NCI-H2107 (cell line): ENCODE measurements at regions not wholly inside any gene's neighbourhood (a gene's known extent, or its start where the extent isn't known, plus 50 kb on each side); places are given as distances from the start of the nearest gene placed in this dataset.

Experiments used
- DNase-seq: peaks from one replicate; lab custom pipeline; 2025; lab: John Stamatoyannopoulos, UW

DNA sequence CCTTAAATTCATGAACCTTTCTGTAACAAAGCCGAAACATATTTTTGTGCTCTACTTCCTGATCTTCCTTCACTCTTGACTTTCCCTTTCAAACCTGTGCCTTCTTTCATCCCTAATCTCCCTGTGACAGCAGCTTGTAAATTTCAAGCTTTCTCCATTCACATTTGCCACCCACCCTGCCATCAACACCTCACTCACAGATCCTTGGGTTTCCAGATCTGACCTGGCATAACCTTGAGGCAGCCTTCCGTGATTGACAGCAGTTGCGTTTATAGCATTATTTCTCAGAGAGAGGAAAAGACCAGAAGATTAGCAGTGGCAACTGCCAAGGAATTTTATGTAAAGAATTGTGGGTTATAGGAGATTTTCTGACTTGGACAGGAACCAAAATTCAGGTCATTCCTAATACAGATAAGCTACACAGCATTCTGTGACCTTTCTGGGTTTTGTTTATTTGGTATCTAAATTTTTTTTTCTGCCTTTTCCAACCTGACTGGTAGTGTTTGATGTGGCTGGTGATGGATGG, 260.0 kb downstream of the NR2F1-AS1 start:
- no peak for DNase-seq

DNA sequence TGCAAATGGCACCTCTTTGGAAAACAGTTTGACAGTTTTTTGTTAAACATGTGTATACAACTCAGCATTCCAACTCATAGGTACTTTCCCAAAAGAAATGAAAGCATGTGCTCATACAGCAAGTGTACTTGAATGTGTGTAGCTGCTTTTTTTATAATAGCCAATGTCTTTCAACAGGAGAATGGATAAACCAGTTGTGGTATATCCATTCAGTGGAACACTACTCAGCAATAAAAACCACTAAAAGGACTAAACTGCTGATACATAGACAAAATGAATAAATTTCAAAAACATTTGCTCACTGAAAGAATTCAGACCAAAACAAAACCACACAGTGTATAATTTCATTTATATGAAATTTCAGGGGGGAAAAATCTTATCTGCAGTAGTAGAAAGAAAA, 267.3 kb downstream of the NR2F1-AS1 start:
- no peak for DNase-seq

GRCh38 chr5:93311881-93312280, 269.1 kb downstream of the NR2F1-AS1 start:
- DNase-seq: no peak

DNA sequence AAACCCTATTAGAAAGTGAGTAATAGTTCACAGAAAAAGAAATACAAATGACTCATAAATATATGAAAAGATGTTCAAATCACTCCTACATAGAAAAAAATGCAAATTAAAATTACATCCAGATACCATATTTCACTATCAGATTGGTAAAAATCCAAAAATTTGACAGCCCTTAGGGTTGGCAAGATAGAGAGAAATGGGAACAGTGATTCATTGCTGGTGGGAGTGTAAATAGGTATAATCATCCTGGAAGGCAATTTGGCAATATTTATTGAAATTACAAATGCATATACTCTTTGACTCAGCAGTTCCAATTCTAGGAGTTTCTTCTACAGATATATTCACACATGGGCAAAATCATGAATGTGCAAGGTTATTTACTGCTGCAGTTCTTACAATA, 273.5 kb downstream of the NR2F1-AS1 start:
- DNase-seq: no peak

- no peak for DNase-seq
These were observed 275.0 kb downstream of the NR2F1-AS1 start for GRCh38 chr5:93305984-93306383.

DNA sequence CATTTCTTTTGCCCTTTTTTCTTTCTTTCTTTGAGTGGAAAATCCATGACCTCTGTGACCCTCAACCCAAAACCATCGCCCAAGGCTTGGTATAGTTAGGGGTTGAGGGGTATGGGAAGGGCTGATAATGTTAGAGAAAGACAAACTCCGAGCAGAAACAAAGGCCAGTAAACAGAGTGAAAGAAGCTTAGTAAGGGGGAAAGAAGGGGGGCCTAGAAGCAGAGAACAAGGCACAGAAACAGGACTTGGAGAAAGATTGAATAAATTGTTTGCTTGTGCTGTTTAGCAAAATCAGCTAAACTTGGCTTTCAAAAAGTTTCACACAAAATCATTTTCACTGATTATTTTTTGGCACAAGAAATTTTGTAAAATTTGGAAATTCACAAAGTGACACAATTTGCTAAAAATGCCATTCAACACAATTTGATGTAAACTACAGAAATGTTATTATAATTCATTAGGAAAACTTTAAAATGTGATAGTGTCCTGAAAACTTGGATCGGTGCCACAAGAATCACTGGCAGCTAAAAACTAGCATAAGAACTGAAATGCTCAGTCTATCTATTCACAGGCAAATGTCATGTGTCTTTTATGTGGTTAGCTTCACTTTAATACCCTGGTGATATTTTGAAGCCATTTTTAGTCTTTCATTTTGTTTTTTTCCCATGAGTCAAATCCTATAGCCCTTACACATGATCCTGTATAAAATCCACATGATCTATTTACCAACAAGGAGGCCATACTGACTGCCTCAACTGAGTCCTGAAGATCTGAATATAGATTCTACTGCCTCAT, 276.4 kb downstream of the NR2F1-AS1 start:
- DNase-seq: no peak

GRCh38 chr5:93303291-93303691, 277.7 kb downstream of the NR2F1-AS1 start:
- no peak for DNase-seq

DNA sequence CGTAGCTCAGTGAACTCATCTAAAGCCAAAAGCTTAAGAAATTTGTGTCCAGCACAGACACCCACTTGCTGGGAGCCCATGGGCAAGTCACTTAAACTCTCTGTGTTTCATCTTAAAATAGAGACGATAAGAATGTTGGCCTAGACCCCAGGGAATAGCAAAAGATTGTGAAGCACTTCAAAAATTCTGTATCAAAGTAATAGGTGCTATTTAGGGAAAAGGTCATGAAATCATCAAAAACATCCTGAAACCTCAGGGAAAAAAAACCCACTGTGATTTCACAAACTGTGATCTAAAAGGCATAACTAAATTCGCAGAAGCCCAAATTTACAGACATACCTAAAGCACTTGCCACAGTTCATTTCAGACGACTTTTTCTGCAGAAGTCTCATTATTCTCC, 278.3 kb downstream of the NR2F1-AS1 start:
- no peak for DNase-seq

- DNase-seq: no peak
These were observed 280.1 kb downstream of the NR2F1-AS1 start for GRCh38 chr5:93300945-93301344.

- no peak for DNase-seq
These were observed 280.6 kb downstream of the NR2F1-AS1 start for GRCh38 chr5:93300309-93300923.

DNA sequence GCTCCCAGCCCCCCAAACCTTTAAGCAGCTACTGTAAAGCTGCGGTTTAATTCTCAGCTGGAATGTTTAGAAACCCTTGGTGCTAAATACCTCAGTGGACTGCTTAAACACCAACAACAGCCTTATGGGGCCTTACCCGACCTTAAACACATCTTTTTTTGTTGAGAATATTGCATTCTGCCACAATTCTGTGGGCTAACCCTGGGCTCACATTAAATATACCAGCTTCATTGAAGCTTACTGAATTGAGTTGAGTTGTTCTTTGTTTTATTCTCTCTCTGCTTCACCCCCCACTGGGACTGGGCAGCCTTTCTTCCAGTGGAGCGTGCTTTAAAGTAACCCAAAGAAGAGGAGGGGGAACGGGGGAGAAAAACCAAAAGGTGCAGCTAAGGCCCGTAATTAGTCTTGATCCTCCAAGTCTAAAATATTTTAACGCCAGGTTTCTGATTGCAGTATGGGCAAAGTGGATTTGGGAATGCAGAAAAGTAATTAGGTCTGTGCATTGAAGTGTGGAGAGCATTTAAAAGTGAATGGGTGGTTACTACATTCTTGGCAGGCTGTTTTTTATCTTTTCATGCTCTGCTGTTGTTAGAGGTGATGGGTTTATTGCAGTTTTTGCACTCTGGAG, 281.2 kb downstream of the NR2F1-AS1 start:
- no peak for DNase-seq

DNA sequence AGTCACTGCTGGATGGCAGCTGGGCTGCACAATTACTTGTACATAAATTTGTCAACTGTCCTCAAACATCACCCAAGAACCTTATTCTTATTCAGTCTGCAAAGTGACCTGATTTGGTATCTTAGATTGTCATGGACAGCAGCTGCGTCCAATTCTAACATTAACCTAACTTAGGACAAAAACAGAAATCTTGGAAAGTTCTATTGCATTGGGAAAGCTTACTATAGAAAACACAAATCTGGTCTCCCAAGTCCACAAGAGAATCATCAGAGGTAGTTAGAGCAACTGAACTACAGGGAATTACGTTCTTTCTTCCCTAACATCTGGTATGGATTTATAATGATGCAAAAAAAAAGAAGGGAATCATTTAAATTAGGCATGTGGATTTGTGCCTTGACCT, 283.9 kb downstream of the NR2F1-AS1 start:
- DNase-seq: no peak

GRCh38 chr5:93296338-93296737, 284.7 kb downstream of the NR2F1-AS1 start:
- DNase-seq: no peak

GRCh38 chr5:93294996-93295395, 286.0 kb downstream of the NR2F1-AS1 start:
- DNase-seq: no peak

- no peak for DNase-seq
These were observed 286.8 kb downstream of the NR2F1-AS1 start for GRCh38 chr5:93294199-93294598.

GRCh38 chr5:93289942-93290341, 291.1 kb downstream of the NR2F1-AS1 start:
- DNase-seq: no peak

DNA sequence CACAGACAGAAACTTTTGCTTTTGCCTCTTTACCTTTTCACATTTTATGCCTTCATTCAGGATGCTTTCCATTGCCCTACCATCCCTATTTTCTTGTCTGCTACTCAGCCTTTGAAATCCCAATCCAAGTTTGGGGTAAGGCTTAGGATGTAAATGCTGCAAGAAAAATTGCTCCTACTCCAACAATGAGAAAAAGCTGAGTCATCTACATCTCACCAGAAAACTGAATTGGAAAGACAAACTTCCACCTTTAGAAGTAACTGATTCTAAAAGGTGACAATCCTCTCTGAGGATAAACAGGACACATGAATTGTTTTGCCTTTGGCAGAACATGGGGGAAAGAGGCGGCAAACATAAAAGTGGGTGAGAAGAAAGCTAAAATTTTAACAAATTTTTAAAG, 295.6 kb downstream of the NR2F1-AS1 start:
- DNase-seq: no peak

DNA sequence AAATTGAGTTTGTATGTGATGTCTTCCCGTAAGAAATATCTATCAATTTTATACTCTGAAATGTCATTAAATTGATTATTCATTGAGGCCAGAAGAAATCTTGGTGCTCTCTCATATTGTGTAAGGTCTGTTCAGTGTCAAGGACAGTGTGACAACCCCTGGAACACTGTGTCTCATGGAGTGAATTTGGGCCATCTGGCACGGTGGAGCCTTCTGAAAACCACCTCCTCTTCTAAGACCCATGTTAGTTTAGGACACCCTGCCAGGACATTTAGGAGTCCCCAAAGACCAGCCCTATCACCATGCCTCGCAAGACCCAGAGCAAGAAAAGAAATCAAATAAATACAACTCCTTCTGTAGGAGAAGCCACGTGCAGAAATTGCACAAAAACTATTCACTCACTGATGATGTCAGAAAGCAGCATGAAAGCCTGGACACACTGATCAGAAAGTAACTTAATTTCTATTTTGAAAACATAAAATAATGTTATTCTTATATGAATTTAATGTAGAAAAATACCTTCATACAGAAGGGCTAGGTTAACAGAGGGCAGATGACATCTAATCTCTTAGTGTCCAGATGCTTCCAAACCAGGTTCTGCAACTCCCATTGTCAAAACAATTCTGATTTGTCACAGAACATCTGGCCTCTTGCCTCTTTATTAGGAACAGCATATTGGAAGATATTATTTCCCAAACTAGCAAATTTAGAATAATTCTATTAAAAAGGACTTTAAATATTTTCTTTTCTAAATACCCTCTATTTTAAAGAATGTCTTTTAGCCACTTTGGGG, 298.8 kb downstream of the NR2F1-AS1 start:
- DNase-seq: no peak

DNA sequence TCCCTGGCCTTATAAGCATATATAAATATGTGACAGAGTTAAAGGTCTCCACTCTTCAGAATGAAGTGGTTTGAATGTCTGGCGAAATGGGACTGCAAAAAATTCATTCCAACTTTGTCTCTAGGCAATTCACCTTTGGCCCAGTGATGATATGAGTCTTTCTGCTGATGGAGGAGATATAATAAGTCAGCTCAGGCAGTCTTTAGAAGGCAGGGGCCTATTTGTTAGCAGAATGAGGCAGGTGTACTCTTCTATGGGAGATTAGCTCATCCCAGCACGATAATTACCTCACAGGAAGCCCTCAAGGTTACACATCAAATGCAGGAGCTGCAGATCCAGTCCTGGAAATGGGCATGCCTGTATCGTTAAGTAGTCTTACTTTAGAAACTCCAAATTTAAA, 300.5 kb downstream of the NR2F1-AS1 start:
- DNase-seq: no peak

DNA sequence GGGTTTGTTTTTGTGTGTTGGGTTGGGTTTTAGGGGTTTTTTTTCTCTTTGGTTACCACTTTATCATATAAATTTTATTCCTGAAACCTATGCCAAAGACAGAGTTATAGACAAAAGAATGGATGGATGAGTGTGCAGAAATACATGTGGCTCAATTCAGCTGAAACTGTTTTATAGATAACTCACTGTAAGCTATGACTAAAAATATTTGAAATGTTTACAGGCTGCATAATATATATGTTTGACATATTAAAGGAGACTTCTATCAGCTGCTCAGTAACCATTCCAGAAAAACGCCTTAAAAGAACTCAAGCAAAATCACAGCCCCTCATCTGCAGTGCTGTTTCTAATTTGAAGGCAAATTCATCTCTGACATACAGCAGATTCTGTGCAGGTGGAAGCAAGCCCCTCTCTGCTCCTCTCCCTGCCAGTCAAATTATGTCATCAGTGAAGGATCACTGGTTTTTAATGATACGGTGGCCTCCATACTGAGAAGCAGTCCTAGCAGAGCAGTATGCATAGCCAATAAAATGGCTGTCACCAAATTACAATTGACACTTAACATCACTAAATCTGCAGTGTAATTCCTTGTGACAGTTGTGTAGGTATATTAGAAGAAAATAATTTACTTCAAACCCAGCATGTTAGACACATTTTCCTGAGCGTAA, 301.6 kb downstream of the NR2F1-AS1 start:
- no peak for DNase-seq

DNA sequence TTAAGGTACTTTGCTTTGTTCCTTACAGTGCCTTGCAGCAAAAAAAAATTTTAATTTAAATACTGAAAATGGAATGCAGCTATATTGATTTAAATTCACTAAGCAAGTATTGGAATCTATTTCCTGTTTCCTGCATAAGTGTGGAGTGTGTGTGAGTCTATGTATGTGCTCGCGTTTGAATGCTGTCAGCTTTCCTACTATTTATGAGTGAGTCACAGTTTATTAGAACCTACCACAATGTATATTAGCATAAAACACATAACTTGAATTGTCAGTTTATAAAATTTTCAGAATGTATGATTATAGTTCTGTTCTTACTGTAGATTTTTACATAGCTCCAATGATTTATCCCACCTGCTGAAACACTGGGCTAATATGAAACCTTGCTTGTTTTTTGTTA, 302.1 kb downstream of the NR2F1-AS1 start:
- DNase-seq: no peak

GRCh38 chr5:93277051-93277450, 304.0 kb downstream of the NR2F1-AS1 start:
- no peak for DNase-seq
